HCT116 (cell line): ENCODE measurements at regions not wholly inside any gene's neighbourhood (a gene's known extent, or its start where the extent isn't known, plus 50 kb on each side); places are given as distances from the start of the nearest gene placed in this dataset.

Experiments used
- ATF3 ChIP-seq: IDR thresholded peaks from 2 replicates; pipeline ENCODE4 v1.6.1; 2012
- CEBPB ChIP-seq: IDR thresholded peaks from 2 replicates; pipeline ENCODE4 v1.6.1; 2012; ENCODE audit warnings: low read depth
- CTCF ChIP-seq, 3 experiments: fragments of 200-600 bp in 1 of 3; sonication (generic) in 1 of 3; IDR thresholded peaks in 2 of 3; conservative IDR thresholded peaks in 1 of 3; 2 replicates each; pipeline ENCODE4 v1.5.1; 2012 to 2017; ENCODE audit warnings: low read depth in 2 of 3, low read length in 2 of 3, antibody characterized with exemption in 1 of 3, borderline replicate concordance in 1 of 3, control low read depth in 1 of 3, mild to moderate bottlenecking in 1 of 3, mixed read lengths in 1 of 3, mixed run types in 1 of 3, moderate library complexity in 1 of 3; ENCODE audit not compliant: insufficient read depth in 1 of 3
- EGR1 ChIP-seq: IDR thresholded peaks from 2 replicates; pipeline ENCODE4 v1.6.1; 2012; ENCODE audit warnings: low read depth
- ELF1 ChIP-seq: IDR thresholded peaks from 2 replicates; pipeline ENCODE4 v1.6.1; 2012; ENCODE audit warnings: low read depth, borderline replicate concordance
- EZH2 ChIP-seq: fragments of 200-600 bp; sonication (generic); IDR thresholded peaks from 2 replicates; pipeline ENCODE4 v1.6.1; 2017; ENCODE audit warnings: antibody characterized with exemption, mixed run types
- FOSL1 ChIP-seq: IDR thresholded peaks from 2 replicates; pipeline ENCODE4 v1.6.1; 2012; ENCODE audit warnings: low read depth
- JUND ChIP-seq: IDR thresholded peaks from 2 replicates; pipeline ENCODE4 v1.6.1; 2012
- POLR2A ChIP-seq: IDR thresholded peaks from 2 replicates; pipeline ENCODE4 v1.7.0; 2011; ENCODE audit warnings: borderline replicate concordance; ENCODE audit not compliant: insufficient read depth, insufficient read length; ENCODE audit errors: extremely low read depth
- YY1 ChIP-seq: IDR thresholded peaks from 2 replicates; pipeline ENCODE4 v1.6.1; 2011; ENCODE audit warnings: low read length, low read depth, moderate library complexity, mild to moderate bottlenecking; ENCODE audit not compliant: insufficient replicate concordance; ENCODE audit errors: extremely low read depth
- ZFX ChIP-seq: fragments of 450-650 bp; IDR thresholded peaks from 2 replicates; pipeline ENCODE4 v1.6.1; 2017
- ZNF274 ChIP-seq: fragments of 200-500 bp; sonication (Bioruptor generic); IDR thresholded peaks from 2 replicates; pipeline ENCODE4 v1.6.1; 2014; ENCODE audit warnings: mild to moderate bottlenecking, low read depth, low read length, inconsistent platforms

GRCh38 chr9:2263665-2264064 lies 248.5 kb downstream of the SMARCA2 start:
- TF ChIP-seq YY1 (no peak), CTCF (IDR thresholded peaks at IDR 0.05 in 2 of 3, conservative IDR thresholded peaks at IDR 0.05 in 1 of 3; ENCODE audit: borderline replicate concordance in 1 of 3, insufficient read depth in 1 of 3, low read depth in 2 of 3, low read length in 2 of 3) (no peak), POLR2A (no peak), ZFX (no peak), JUND (no peak), EZH2 (no peak), ZNF274 (no peak), CEBPB (no peak), EGR1 (no peak), FOSL1 (no peak), ATF3 (no peak), ELF1 (no peak)
